Ectodermal cell (in vitro differentiated cells): ENCODE measurements at regions not wholly inside any gene's neighbourhood (a gene's known extent, or its start where the extent isn't known, plus 50 kb on each side); places are given as distances from the start of the nearest gene placed in this dataset.
"Not testable (repeated sequence)": the region's sequence is repeated elsewhere in the genome, so short reads cannot be mapped to it uniquely, and the experiment has no call there.

ENCODE experiments used
- H3K27ac ChIP-seq: 2 replicates; pipeline ENCODE4 v1.7.0; 2013; ENCODE audit warnings: mild to moderate bottlenecking, low read depth, low read length; ENCODE audit not compliant: insufficient read depth, poor library complexity, severe bottlenecking
- H3K27me3 ChIP-seq: 2 replicates; pipeline ENCODE4 v1.7.0; 2013; ENCODE audit warnings: mild to moderate bottlenecking, low read length; ENCODE audit not compliant: insufficient read depth, control insufficient read depth, poor library complexity, severe bottlenecking
- H3K36me3 ChIP-seq: one replicate; pipeline ENCODE4 v1.7.0; 2013; ENCODE audit warnings: low read length; ENCODE audit not compliant: control insufficient read depth, insufficient read depth
- H3K4me1 ChIP-seq: one replicate; pipeline ENCODE4 v1.7.0; 2013; ENCODE audit warnings: low read length; ENCODE audit not compliant: control insufficient read depth, insufficient read depth
- H3K4me3 ChIP-seq: 2 replicates; pipeline ENCODE4 v1.7.0; 2013; ENCODE audit warnings: low read depth, low read length, control low read depth; ENCODE audit not compliant: insufficient read depth
- H3K9me3 ChIP-seq: 2 replicates; pipeline ENCODE4 v1.7.0; 2013; ENCODE audit warnings: mild to moderate bottlenecking, low read length, moderate library complexity; ENCODE audit not compliant: control insufficient read depth
- WGBS, 2 experiments: methylation state at CpG; one replicate each; pipeline ENCODE4 v1.1.7; 2013; ENCODE audit warnings: missing lambda C conversion rate in 2 of 2; 5-methylcytosine and 5-hydroxymethylcytosine counted together

DNA sequence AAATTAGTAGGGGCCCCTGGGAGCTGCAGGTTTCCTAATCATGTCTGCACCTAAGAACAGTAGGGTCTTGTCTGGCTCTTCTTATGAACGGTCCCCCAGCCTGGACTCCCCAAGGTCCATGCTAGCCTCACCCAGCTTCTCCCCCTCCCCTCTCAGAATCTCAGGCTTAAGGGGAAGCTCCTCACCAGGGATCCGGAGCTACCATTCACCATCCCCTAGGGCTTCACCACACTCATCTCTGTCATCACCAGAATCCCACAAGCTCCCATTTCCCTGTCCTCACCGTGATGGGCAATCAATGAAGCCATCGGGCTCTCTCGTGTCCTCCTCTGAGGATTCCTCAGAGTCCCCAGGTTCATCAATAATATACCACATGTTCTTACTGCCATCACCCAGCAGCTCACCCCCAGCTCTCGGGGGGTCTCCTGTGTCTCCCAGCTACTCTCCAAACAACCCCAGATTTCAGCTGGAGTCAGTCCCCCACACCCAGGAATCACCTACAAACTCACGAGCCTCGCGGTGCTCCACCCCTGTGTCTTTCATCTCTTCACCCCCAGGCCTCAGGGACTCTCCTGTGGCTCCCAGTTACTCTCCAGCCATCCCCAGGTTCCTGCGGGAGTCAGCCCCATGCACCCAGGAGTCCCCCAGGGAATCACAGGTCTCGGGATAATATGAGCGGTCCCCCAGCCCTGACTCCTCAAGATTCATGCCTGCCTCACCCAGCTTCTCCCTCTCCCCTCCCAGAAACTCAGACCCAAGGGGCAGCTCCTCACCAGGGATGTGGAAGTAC, 335.6 kb downstream of the CWH43 start:
- H3K4me3 ChIP-seq, H3K27ac ChIP-seq, H3K4me1 ChIP-seq, H3K36me3 ChIP-seq, H3K9me3 ChIP-seq, H3K27me3 ChIP-seq: not testable (repeated sequence)
- WGBS, 2 experiments = 81 to 85% methylated on average over 11 of the region's 12 CpGs

DNA sequence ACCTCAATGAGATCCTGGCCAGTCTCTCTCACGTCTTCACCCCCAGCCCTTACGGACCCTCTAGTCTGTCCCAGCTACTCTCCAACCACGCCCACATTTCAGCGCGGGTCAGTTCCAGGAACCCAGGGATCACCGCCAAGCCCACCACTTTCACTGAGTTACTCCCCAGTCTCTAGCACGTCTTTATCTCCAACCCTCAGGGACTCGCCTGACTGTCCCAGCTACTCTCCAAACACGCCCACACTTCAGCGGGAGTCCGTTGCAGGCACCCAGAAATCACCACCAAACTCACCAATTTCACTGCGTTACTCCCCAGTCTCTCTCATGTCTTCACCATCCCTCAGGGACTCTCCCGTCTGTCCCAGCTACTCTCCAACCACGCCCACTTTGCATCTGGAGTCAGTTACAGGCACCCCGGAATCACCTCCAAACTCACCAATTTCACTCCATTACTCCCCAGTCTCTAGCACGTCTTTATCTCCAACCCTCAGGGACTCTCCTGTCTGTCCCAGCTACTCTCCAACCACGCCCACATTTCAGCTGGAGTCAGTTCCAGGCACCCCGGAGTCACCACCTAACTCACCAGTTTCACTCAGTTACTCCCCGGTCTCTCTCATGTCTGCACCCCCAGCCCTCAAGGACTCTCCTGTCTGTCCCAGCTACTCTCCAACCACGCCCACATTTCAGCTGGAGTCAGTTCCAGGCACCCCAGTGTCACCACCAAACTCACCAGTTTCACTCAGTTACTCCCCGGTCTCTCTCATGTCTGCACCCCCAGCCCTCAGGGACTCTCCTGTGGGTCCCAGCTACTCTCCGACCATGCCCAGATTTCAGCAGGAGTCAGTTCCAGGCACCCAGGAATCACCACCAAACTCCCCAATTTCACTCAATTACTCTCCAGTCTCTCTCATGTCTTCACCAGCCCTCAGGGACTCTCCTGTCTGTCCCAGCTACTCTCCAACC, 336.8 kb downstream of the CWH43 start:
- not testable (repeated sequence) for H3K4me3 ChIP-seq, H3K27ac ChIP-seq, H3K9me3 ChIP-seq, H3K4me1 ChIP-seq, H3K27me3 ChIP-seq, H3K36me3 ChIP-seq
- WGBS, 2 experiments = 76 to 78% methylated on average over 22 of the region's 22 CpGs

DNA sequence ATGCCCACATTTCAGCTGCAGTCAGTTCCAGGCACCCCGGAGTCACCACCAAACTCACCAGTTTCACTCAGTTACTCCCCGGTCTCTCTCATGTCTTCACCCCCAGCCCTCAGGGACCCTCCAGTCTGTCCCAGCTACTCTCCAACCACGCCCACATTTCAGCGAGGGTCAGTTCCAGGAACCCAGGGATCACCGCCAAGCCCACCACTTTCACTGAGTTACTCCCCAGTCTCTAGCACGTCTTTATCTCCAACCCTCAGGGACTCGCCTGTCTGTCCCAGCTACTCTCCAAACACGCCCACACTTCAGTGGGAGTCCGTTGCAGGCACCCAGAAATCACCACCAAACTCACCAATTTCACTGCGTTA, 337.5 kb downstream of the CWH43 start:
- not testable (repeated sequence) for H3K36me3 ChIP-seq, H3K9me3 ChIP-seq
- 67 to 83% methylated on average over 1 of the region's 10 CpGs for whole genome bisulfite sequencing, 2 experiments

More for the DNA sequence above, 337.5 kb downstream of the CWH43 start:
- H3K27ac ChIP-seq, H3K27me3 ChIP-seq, H3K4me3 ChIP-seq, H3K4me1 ChIP-seq: not testable (repeated sequence)
